ENCODE measurements at regions not wholly inside any gene's neighbourhood (a gene's known extent, or its start where the extent isn't known, plus 50 kb on each side); places are given as distances from the start of the nearest gene placed in this dataset.

DNA sequence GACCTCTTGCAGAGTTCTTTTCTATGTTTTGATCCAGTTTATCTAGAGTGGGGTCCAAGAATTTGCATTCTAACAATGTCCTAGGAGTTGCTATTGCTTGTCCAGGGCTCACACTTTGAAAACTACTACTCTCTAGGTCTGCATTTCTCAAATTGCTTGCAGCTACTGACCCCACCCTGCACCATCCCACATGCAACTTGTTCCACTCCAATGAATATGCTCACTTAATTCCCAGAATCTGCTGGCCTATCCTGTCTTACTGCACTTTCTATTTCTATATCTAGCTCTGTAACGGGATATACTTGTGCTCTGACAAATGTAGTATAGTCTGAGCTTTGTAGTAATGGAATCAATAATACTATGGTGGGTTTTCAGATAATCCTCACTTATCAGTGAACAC, 570.3 kb downstream of the IQCM start:
- Histone ChIP-seq H3K27me3 (no peaks in the 10 kb centered on the region), H3K36me3 (no peaks in the 10 kb centered on the region), H3K4me3 (no peak overlapping the region), H3K4me1 (no peaks in the 10 kb centered on the region), H3K27ac (no peak overlapping the region), H3K9me3 (no peaks in the 10 kb centered on the region)
- TF ChIP-seq, protein P1, sequence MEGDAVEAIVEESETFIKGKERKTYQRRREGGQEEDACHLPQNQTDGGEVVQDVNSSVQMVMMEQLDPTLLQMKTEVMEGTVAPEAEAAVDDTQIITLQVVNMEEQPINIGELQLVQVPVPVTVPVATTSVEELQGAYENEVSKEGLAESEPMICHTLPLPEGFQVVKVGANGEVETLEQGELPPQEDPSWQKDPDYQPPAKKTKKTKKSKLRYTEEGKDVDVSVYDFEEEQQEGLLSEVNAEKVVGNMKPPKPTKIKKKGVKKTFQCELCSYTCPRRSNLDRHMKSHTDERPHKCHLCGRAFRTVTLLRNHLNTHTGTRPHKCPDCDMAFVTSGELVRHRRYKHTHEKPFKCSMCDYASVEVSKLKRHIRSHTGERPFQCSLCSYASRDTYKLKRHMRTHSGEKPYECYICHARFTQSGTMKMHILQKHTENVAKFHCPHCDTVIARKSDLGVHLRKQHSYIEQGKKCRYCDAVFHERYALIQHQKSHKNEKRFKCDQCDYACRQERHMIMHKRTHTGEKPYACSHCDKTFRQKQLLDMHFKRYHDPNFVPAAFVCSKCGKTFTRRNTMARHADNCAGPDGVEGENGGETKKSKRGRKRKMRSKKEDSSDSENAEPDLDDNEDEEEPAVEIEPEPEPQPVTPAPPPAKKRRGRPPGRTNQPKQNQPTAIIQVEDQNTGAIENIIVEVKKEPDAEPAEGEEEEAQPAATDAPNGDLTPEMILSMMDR (IDR thresholded peaks at IDR 0.05) = no peak
- no peak for TF ChIP-seq POLR2A (IDR thresholded peaks at IDR 0.05)
- no peak for DNase-seq

DNA sequence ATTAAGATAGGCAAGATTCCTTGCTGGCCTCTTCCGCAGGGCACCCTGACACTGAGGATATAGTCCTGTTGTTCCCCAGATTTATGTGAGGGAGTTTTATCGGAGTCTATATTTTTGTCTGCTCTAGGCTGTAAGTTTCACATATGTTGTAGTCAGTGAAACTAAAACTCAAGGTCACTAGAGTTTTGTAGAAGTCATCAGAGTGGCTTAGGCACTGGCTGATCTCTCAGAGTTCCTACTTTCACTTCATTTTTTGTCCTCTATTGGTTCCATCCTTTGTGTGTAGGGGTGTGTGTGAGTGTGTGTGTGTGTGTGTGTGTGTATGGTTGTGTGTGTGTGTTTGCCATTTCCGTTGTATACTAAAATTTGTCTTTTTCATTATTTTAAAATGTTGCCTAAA, 577.5 kb downstream of the IQCM start:
- Histone ChIP-seq H3K4me3 (no peak overlapping the region), H3K27ac (no peak overlapping the region), H3K27me3 (no peaks in the 10 kb centered on the region), H3K4me1 (no peaks in the 10 kb centered on the region), H3K9me3 (no peaks in the 10 kb centered on the region), H3K36me3 (no peaks in the 10 kb centered on the region)
- DNase-seq = no peak
- TF ChIP-seq, protein P1 (IDR thresholded peaks at IDR 0.05) = no peak
- TF ChIP-seq POLR2A (IDR thresholded peaks at IDR 0.05) = no peak

DNA sequence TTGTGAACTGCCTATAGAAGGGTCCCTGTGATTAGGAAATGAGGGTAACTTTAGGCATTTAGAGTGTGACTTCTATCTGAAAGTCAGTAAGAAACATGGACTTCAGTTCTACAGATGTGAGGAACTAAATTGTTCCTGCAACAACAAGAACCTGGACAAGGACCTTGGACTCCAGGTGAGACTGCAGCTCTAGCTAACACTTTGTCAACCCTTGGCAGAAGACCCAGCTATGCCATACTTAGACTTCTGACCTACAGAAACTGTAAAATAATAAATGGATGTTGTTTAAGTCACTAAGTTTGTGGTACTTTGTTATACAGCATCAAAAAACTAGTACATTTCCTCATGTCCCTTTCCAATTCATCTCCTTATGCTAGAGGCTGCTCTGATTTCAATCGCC, 580.8 kb downstream of the IQCM start:
- Histone ChIP-seq H3K4me1 (no peaks in the 10 kb centered on the region), H3K36me3 (no peaks in the 10 kb centered on the region), H3K27ac (no peak overlapping the region), H3K4me3 (no peak overlapping the region), H3K27me3 (no peaks in the 10 kb centered on the region), H3K9me3 (no peaks in the 10 kb centered on the region)
- no peak for DNase-seq
- TF ChIP-seq POLR2A (IDR thresholded peaks at IDR 0.05) = no peak
- TF ChIP-seq, protein P1 (IDR thresholded peaks at IDR 0.05) = no peak

DNA sequence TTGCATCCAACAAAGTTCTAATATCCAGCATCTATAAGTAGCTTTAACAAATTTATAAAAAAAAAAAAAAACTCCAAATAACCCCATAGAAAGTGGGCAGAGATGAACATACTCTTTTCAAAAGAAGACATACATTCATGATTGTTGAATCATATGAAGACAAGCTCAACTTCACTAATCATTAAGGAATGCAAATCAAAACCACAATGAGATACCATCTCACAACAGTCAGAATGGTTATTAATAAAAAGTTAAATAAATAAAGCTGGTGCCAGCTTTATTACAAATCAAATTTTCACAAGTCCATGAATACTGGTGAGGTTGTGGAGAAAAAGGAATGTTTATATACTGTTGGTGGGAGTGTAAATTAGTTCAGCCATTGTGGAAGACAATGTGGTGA, 592.0 kb downstream of the IQCM start:
- no peak for DNase-seq

DNA sequence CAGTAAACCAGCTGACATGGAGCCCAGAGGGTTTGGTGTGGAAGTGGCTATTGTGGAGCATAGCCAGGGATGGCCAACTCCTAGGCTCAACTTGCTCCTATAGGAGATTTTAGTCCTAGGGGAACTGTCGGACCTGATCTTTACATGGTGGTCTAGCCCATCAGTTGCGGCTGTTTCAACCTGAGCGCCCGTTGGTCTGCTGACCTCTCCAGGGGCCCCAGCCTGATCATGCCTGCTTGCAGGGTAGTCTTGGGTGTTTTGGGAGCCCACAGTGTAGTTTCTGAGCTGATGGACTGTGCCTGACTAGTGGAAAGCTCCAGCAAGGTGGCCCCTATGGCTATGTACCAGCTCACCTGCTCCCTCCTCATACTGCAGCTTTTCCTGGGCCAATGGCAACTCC, 597.0 kb downstream of the IQCM start:
- H3K4me1 ChIP-seq = no peaks in the 10 kb centered on the region
- no peaks in the 10 kb centered on the region for H3K27me3 ChIP-seq
- TF ChIP-seq POLR2A (IDR thresholded peaks at IDR 0.05) = no peak
- TF ChIP-seq, protein P1 (IDR thresholded peaks at IDR 0.05) = no peak
- no peak for DNase-seq
- no peaks in the 10 kb centered on the region for H3K36me3 ChIP-seq
- no peak overlapping the region for H3K4me3 ChIP-seq
- no peak overlapping the region for H3K27ac ChIP-seq
- peaks cover 0 to 4% (median 0%) of the 10 kb centered on the region in 4 donors for H3K9me3 ChIP-seq

More for the DNA sequence above, 592.0 kb downstream of the IQCM start:
- H3K27ac ChIP-seq = no peak overlapping the region
- H3K36me3 ChIP-seq = no peaks in the 10 kb centered on the region
- no peak overlapping the region for H3K4me3 ChIP-seq
- H3K27me3 ChIP-seq = no peaks in the 10 kb centered on the region
- peaks cover 0 to 4% (median 0%) of the 10 kb centered on the region in 4 donors for H3K9me3 ChIP-seq
- no peaks in the 10 kb centered on the region for H3K4me1 ChIP-seq
- TF ChIP-seq POLR2A (IDR thresholded peaks at IDR 0.05) = no peak
- TF ChIP-seq, protein P1 (IDR thresholded peaks at IDR 0.05) = no peak

DNA sequence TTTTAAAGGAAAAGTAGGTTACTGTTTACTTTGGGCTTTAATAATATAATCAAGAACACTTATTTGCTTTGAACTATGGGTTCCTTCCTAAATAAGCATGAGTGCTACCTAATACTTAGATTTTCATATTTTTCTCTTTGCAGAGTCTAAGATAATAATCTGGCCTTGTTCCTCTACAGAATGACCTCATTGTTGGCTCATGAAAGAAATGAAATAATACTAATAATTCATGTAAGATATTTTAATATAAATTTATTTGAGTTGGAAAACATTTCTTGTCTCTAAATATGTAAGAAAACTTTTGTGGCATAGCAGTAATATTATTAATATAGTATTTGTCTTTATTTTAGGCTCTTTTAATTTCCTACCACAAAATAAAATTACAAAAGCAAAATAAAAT, 601.3 kb downstream of the IQCM start:
- Histone ChIP-seq H3K27me3 (no peaks in the 10 kb centered on the region), H3K36me3 (no peaks in the 10 kb centered on the region), H3K4me3 (no peak overlapping the region), H3K27ac (no peak overlapping the region), H3K4me1 (no peaks in the 10 kb centered on the region), H3K9me3 (no peaks in the 10 kb centered on the region)
- no peak for TF ChIP-seq POLR2A (IDR thresholded peaks at IDR 0.05)
- TF ChIP-seq, protein P1 (IDR thresholded peaks at IDR 0.05) = no peak
- no peak for DNase-seq

Data from Peyer's patch (tissue), 4 donors.